ENCODE measurements at regions not wholly inside any gene's neighbourhood (a gene's known extent, or its start where the extent isn't known, plus 50 kb on each side); places are given as distances from the start of the nearest gene placed in this dataset.

DNA sequence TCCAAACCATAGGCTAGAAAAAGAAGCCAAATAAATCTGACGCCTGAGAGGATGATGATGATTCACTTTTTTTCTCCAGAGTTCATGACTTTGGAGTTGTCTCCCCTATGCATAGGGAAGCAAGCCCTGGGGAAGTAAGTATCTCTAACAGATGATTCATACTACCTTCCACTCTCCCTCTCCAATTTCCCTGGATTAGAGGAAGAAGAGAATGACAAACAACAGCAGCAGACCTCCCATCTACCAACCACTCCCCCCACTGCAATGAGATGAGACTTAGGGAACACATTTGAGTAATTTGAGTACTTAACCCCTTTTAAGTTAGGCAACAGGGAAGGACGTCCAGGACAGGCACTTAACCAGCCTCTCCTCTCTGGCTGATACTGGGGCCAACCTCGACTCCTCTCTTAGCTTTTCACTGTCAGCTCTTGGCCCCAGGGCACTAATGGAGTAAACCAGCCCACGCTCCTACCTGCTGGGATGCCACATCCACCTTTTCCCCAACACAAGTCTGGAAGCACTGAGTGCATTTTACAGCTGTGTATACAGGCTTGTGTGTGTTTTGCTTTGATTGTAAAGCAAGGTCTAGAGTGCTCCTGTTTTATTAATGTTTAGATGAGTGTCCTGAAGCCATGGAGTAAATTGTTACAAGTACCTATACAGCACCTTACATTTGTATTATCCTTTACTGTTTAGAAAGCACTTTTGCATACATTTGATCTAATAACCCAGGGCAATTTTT, 180.7 kb downstream of the PHLDA1 start:
- TF ChIP-seq, protein P1, sequence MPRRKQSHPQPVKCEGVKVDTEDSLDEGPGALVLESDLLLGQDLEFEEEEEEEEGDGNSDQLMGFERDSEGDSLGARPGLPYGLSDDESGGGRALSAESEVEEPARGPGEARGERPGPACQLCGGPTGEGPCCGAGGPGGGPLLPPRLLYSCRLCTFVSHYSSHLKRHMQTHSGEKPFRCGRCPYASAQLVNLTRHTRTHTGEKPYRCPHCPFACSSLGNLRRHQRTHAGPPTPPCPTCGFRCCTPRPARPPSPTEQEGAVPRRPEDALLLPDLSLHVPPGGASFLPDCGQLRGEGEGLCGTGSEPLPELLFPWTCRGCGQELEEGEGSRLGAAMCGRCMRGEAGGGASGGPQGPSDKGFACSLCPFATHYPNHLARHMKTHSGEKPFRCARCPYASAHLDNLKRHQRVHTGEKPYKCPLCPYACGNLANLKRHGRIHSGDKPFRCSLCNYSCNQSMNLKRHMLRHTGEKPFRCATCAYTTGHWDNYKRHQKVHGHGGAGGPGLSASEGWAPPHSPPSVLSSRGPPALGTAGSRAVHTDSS (tag by site-specific recombination; IDR thresholded peaks at IDR 0.05), result peak; percentile 67
- TF ChIP-seq ZNF138 (tag by site-specific recombination; IDR thresholded peaks at IDR 0.05; ENCODE audit: borderline replicate concordance), result no peak
- TF ChIP-seq ZFHX2 (tag by site-specific recombination; conservative IDR thresholded peaks at IDR 0.05), result no peak
- TF ChIP-seq ZNF398 (tag by site-specific recombination; IDR thresholded peaks at IDR 0.05), result peak; percentile 77
- TF ChIP-seq GFI1B (tag by site-specific recombination; IDR thresholded peaks at IDR 0.05), result peak; percentile 64
- no peak for TF ChIP-seq ZNF707 (tag by site-specific recombination; IDR thresholded peaks at IDR 0.05)
- peak; percentile 35; the same call in 1 of the 2 replicates for TF ChIP-seq ZNF335 (tag by site-specific recombination; conservative IDR thresholded peaks at IDR 0.05)
- peak; percentile 92 for TF ChIP-seq SP7 (tag by site-specific recombination; IDR thresholded peaks at IDR 0.05)
- CTCF ChIA-PET, result interaction anchor here (0.7 kb wide), 1 partner anchor 20 kb away, joined by 4 read pairs; no protein-coding TSS in a partner anchor
- H3K27ac ChIP-seq (ENCODE audit: extremely low read depth, low read depth, low read length), result no peak overlapping the region
- H3K4me1 ChIP-seq (ENCODE audit: control insufficient read depth, insufficient read depth, low read length), result peaks cover 5% of the 10 kb centered on the region; the same call in 1 of the 2 replicates
- H3K36me3 ChIP-seq (ENCODE audit: control insufficient read depth in 2 of 2, insufficient read depth in 1 of 2, low read length in 2 of 2), result no peaks in the 10 kb centered on the region
- H3K9me3 ChIP-seq (ENCODE audit: control insufficient read depth, insufficient read depth, low read depth, low read length), result no peaks in the 10 kb centered on the region
- POLR2A ChIA-PET, result no interaction called here
- no peak overlapping the region for H3K4me3 ChIP-seq (ENCODE audit: low read depth, low read length)

- POLR2A ChIA-PET, result interaction anchor here (0.6 to 1.2 kb wide), 2 partner anchors 183 to 219 kb away, joined by 3 to 4 read pairs; partner anchors contain the start of gene PHLDA1
- CTCF ChIA-PET, result no interaction called here
- Histone ChIP-seq H3K27ac (ENCODE audit: extremely low read depth, low read depth, low read length) (no peak overlapping the region), H3K9me3 (ENCODE audit: control insufficient read depth, insufficient read depth, low read depth, low read length) (no peaks in the 10 kb centered on the region), H3K36me3 (ENCODE audit: control insufficient read depth in 2 of 2, insufficient read depth in 1 of 2, low read length in 2 of 2) (no peaks in the 10 kb centered on the region), H3K4me1 (ENCODE audit: control insufficient read depth, insufficient read depth, low read length) (peaks cover 5% of the 10 kb centered on the region; the same call in 1 of the 2 replicates), H3K4me3 (ENCODE audit: low read depth, low read length) (no peak overlapping the region)
- TF ChIP-seq ZNF76 (tag by site-specific recombination; IDR thresholded peaks at IDR 0.05; ENCODE audit: borderline replicate concordance, low read depth) (no peak), ZNF202 (tag by site-specific recombination; IDR thresholded peaks at IDR 0.05; ENCODE audit: borderline replicate concordance) (no peak), ZNF132 (tag by site-specific recombination; IDR thresholded peaks at IDR 0.05; ENCODE audit: borderline replicate concordance) (no peak), KLF17 (tag by site-specific recombination; IDR thresholded peaks at IDR 0.05) (no peak), SP3 (tag by site-specific recombination; IDR thresholded peaks at IDR 0.05) (no peak), ZSCAN23 (tag by site-specific recombination; IDR thresholded peaks at IDR 0.05) (no peak), ZNF558 (tag by site-specific recombination; IDR thresholded peaks at IDR 0.05) (no peak), ZNF133 (tag by site-specific recombination; IDR thresholded peaks at IDR 0.05) (no peak), ZNF449 (tag by site-specific recombination; IDR thresholded peaks at IDR 0.05) (no peak), ZBTB21 (tag by site-specific recombination; IDR thresholded peaks at IDR 0.05) (no peak), ZNF776 (tag by site-specific recombination; IDR thresholded peaks at IDR 0.05; ENCODE audit: borderline replicate concordance) (no peak), ZNF701 (tag by site-specific recombination; IDR thresholded peaks at IDR 0.05) (no peak), ZNF366 (tag by site-specific recombination; conservative IDR thresholded peaks at IDR 0.05) (no peak), ZBTB48 (tag by site-specific recombination; IDR thresholded peaks at IDR 0.05) (no peak), ZBTB11 (tag by site-specific recombination; conservative IDR thresholded peaks at IDR 0.05; ENCODE audit: low read depth) (no peak)
- TF ChIP-seq, protein P2, sequence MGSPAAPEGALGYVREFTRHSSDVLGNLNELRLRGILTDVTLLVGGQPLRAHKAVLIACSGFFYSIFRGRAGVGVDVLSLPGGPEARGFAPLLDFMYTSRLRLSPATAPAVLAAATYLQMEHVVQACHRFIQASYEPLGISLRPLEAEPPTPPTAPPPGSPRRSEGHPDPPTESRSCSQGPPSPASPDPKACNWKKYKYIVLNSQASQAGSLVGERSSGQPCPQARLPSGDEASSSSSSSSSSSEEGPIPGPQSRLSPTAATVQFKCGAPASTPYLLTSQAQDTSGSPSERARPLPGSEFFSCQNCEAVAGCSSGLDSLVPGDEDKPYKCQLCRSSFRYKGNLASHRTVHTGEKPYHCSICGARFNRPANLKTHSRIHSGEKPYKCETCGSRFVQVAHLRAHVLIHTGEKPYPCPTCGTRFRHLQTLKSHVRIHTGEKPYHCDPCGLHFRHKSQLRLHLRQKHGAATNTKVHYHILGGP (tag by site-specific recombination; IDR thresholded peaks at IDR 0.05), result no peak
These were observed 182.6 kb downstream of the PHLDA1 start for GRCh38 chr12:75848961-75849360.
